Tibial nerve (tissue), 4 donors: ENCODE measurements at regions not wholly inside any gene's neighbourhood (a gene's known extent, or its start where the extent isn't known, plus 50 kb on each side); places are given as distances from the start of the nearest gene placed in this dataset.

Experiments used
- EP300 ChIP-seq, 2 donors: sonication (generic); formaldehyde crosslinking; IDR thresholded peaks; one replicate each; pipeline ENCODE4 v1.6.1; 2017; ENCODE audit warnings: antibody characterized with exemption in 2 of 2, mild to moderate bottlenecking in 1 of 2
- POLR2A ChIP-seq, 2 donors: fragments of 450-650 bp; IDR thresholded peaks; one replicate each; pipeline ENCODE4 v1.6.1; 2017; ENCODE audit warnings: antibody characterized with exemption in 2 of 2, mild to moderate bottlenecking in 2 of 2, moderate library complexity in 2 of 2
- TF ChIP-seq, protein P1 (sequence below), 5 experiments: fragments of 200-600 bp in 3 of 5; fragments of 450-650 bp in 2 of 5; sonication (generic) in 3 of 5; IDR thresholded peaks; one replicate each; pipeline ENCODE4 v1.5.1; 2016 to 2019; ENCODE audit warnings: antibody characterized with exemption in 5 of 5, mild to moderate bottlenecking in 3 of 5, moderate library complexity in 2 of 5

DNA sequence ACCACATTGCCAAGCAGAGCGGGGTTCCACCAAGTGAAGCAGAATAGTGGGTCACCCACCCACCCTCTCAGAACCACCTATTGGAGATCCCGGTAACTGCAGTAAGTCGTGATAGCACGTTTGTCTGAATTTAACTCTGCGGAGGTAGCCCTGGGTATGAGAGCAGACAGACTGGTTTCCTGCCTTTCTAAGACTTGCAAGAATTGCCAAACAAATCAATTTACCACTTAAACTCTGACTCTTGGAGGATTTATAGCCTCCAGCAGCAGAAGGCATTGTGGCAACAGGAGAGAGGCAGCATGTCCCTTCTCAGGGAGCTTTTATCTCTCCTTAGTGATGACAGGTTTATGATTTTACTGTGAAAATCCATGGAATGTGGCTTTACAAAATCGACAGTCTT lies 287.9 kb upstream of the FMN2 start:
- TF ChIP-seq POLR2A (IDR thresholded peaks at IDR 0.05) (no peak), EP300 (IDR thresholded peaks at IDR 0.05) (no peak)
- TF ChIP-seq, protein P1, sequence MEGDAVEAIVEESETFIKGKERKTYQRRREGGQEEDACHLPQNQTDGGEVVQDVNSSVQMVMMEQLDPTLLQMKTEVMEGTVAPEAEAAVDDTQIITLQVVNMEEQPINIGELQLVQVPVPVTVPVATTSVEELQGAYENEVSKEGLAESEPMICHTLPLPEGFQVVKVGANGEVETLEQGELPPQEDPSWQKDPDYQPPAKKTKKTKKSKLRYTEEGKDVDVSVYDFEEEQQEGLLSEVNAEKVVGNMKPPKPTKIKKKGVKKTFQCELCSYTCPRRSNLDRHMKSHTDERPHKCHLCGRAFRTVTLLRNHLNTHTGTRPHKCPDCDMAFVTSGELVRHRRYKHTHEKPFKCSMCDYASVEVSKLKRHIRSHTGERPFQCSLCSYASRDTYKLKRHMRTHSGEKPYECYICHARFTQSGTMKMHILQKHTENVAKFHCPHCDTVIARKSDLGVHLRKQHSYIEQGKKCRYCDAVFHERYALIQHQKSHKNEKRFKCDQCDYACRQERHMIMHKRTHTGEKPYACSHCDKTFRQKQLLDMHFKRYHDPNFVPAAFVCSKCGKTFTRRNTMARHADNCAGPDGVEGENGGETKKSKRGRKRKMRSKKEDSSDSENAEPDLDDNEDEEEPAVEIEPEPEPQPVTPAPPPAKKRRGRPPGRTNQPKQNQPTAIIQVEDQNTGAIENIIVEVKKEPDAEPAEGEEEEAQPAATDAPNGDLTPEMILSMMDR (IDR thresholded peaks at IDR 0.05): no peak
